OCI-LY3 (cell line): ENCODE measurements at regions not wholly inside any gene's neighbourhood (a gene's known extent, or its start where the extent isn't known, plus 50 kb on each side); places are given as distances from the start of the nearest gene placed in this dataset.

ENCODE experiments used
- CTCF ChIP-seq: fragments of 200-600, 300-600 bp; sonication (generic); IDR thresholded peaks from 2 replicates; pipeline ENCODE4 v1.5.1; 2014; ENCODE audit warnings: antibody characterized with exemption, low read length, low read depth
- EZH2phosphoT487 ChIP-seq: fragments of 200-600 bp; shearing (Covaris generic); IDR thresholded peaks from 2 replicates; pipeline ENCODE4 v1.6.1; 2018; ENCODE audit warnings: antibody characterized with exemption, mixed run types, low read depth

GRCh38 chr9:10999646-11000045 is 386.8 kb upstream of the PTPRD start:
- TF ChIP-seq CTCF (no peak), EZH2phosphoT487 (no peak)
